Mesenchymal stem cell (in vitro differentiated cells and primary cell): ENCODE measurements at regions not wholly inside any gene's neighbourhood (a gene's known extent, or its start where the extent isn't known, plus 50 kb on each side); places are given as distances from the start of the nearest gene placed in this dataset.

ENCODE experiments used
- DNase-seq: peaks from one replicate; pipeline ENCODE4 v3.0.0-alpha.2; 2013
- H2AFZ ChIP-seq: one replicate; pipeline ENCODE4 v1.6.1; 2013; ENCODE audit warnings: low read depth, mild to moderate bottlenecking, control low read depth, inconsistent platforms, low read length, moderate library complexity
- H2AK5ac ChIP-seq: 2 replicates; pipeline ENCODE4 v1.6.1; 2013; ENCODE audit warnings: low read length, moderate library complexity, mild to moderate bottlenecking, inconsistent platforms; ENCODE audit not compliant: severe bottlenecking
- H2BK120ac ChIP-seq: one replicate; pipeline ENCODE4 v1.6.1; 2013; ENCODE audit warnings: low read depth, mild to moderate bottlenecking, inconsistent platforms, low read length, moderate library complexity
- H2BK12ac ChIP-seq, 2 experiments: one replicate each; pipeline ENCODE4 v1.6.1; 2013; ENCODE audit warnings: inconsistent platforms in 2 of 2, low read length in 2 of 2, mild to moderate bottlenecking in 2 of 2, moderate library complexity in 2 of 2, control low read depth in 1 of 2
- H2BK15ac ChIP-seq: one replicate; pipeline ENCODE4 v1.6.1; 2013; ENCODE audit warnings: mild to moderate bottlenecking, low read depth, inconsistent platforms; ENCODE audit not compliant: poor library complexity, severe bottlenecking
- H2BK5ac ChIP-seq: 2 replicates; pipeline ENCODE4 v1.6.1; 2013; ENCODE audit warnings: low read depth, mild to moderate bottlenecking, low read length, control low read depth, inconsistent platforms; ENCODE audit not compliant: poor library complexity, severe bottlenecking
- H3K14ac ChIP-seq, 2 experiments: one replicate each; pipeline ENCODE4 v1.6.1; 2013; ENCODE audit warnings: inconsistent platforms in 2 of 2, low read length in 2 of 2, control low read depth in 1 of 2, mild to moderate bottlenecking in 1 of 2, moderate library complexity in 1 of 2
- H3K18ac ChIP-seq, 2 experiments: one replicate each; pipeline ENCODE4 v1.6.1; 2013; ENCODE audit warnings: inconsistent platforms in 2 of 2, low read length in 2 of 2, control low read depth in 1 of 2, low read depth in 1 of 2, mild to moderate bottlenecking in 1 of 2
- H3K23ac ChIP-seq, 2 experiments: one replicate each; pipeline ENCODE4 v1.6.1; 2013; ENCODE audit warnings: inconsistent platforms in 2 of 2, low read length in 2 of 2, mild to moderate bottlenecking in 2 of 2, moderate library complexity in 2 of 2, control low read depth in 1 of 2
- H3K27ac ChIP-seq: 2 replicates; pipeline ENCODE4 v1.5.1; 2013; ENCODE audit warnings: mild to moderate bottlenecking, moderate library complexity, low read length, control low read depth, inconsistent platforms; ENCODE audit not compliant: poor library complexity, severe bottlenecking
- H3K27me3 ChIP-seq, 2 experiments: 2 replicates each; pipeline versions ENCODE4 v1.6.1 to v1.7.0; 2013; ENCODE audit warnings: low read length in 2 of 2, mild to moderate bottlenecking in 2 of 2, moderate library complexity in 2 of 2, control low read depth in 1 of 2, inconsistent platforms in 1 of 2; ENCODE audit not compliant: control insufficient read depth in 1 of 2, insufficient read depth in 1 of 2
- H3K36me3 ChIP-seq, 2 experiments: 2 replicates each; pipeline versions ENCODE4 v1.6.1 to v1.7.0; 2013; ENCODE audit warnings: low read length in 2 of 2, control low read depth in 1 of 2, inconsistent platforms in 1 of 2, low read depth in 1 of 2, mild to moderate bottlenecking in 1 of 2; ENCODE audit not compliant: insufficient read depth in 2 of 2, control insufficient read depth in 1 of 2
- H3K4ac ChIP-seq, 2 experiments: one replicate each; pipeline ENCODE4 v1.6.1; 2013; ENCODE audit warnings: inconsistent platforms in 2 of 2, low read length in 2 of 2, mild to moderate bottlenecking in 2 of 2, moderate library complexity in 2 of 2, control low read depth in 1 of 2, low read depth in 1 of 2
- H3K4me1 ChIP-seq: 2 replicates; pipeline ENCODE4 v1.6.1; 2013; ENCODE audit warnings: low read depth, low read length, control low read depth; ENCODE audit not compliant: control insufficient read depth, insufficient read depth
- H3K4me2 ChIP-seq: 2 replicates; pipeline ENCODE4 v1.6.1; 2013; ENCODE audit warnings: low read length, mild to moderate bottlenecking, inconsistent platforms; ENCODE audit not compliant: poor library complexity, severe bottlenecking
- H3K4me3 ChIP-seq, 2 experiments: 2 replicates each; pipeline versions ENCODE4 v1.5.1 to v1.7.0; 2013; ENCODE audit warnings: low read length in 2 of 2, mild to moderate bottlenecking in 2 of 2, control low read depth in 1 of 2, low read depth in 1 of 2; ENCODE audit not compliant: insufficient read depth in 1 of 2
- H3K79me1 ChIP-seq: replicated peaks from 2 replicates; pipeline ENCODE4 v1.6.1; 2013; ENCODE audit warnings: mild to moderate bottlenecking, control low read depth, low read length, inconsistent platforms; ENCODE audit not compliant: poor library complexity, severe bottlenecking
- H3K9ac ChIP-seq: 2 replicates; pipeline ENCODE4 v1.7.0; 2013; ENCODE audit warnings: mild to moderate bottlenecking, low read length, moderate library complexity
- H3K9me3 ChIP-seq: 2 replicates; pipeline ENCODE4 v1.7.0; 2013; ENCODE audit warnings: mild to moderate bottlenecking, low read length; ENCODE audit not compliant: control insufficient read depth
- H4K8ac ChIP-seq: one replicate; pipeline ENCODE4 v1.6.1; 2013; ENCODE audit warnings: inconsistent platforms, mild to moderate bottlenecking, low read length, moderate library complexity
- H4K91ac ChIP-seq: one replicate; pipeline ENCODE4 v1.6.1; 2013; ENCODE audit warnings: mild to moderate bottlenecking, low read length, inconsistent platforms
- WGBS: methylation state at CpG from one replicate; pipeline ENCODE4 v1.1.7; 2013; ENCODE audit warnings: mixed read lengths; 5-methylcytosine and 5-hydroxymethylcytosine counted together

DNA sequence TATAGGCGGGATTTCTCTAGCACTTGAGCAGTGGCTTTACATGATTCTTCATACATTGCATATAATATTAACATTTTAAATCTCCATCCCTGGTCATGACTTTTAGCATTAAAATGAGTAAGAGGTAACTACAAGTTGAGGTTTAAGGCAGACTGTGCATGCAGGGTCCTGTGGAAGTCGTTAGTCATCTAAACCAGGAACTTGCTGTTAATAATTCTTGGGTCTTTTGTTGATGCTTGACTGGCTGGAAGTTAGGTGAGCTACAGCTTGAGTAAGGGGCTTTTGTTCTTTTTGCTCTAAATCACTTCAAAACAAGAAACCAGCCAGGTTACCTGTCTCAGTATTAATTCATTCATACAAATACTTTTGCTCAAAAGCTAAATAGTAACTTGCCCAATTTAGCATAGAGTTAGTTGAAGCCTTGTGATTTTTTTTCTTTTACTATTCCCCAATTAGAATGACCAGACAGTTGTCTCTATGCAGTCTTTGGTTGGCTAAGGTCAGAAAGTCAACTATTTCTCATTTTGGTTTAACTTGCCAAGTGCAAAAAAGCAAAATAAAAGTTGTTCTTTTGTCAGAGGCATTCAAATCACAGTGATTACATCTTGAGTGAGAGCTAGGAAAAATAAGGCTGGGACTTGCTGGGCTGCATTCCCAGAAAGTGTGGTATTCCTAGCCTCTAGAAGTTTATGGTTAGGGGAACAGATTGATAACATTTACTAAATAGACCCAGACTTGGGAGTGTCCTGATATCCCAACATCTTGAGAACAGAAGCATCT, 516.9 kb downstream of the PDHA2 start:
- DNase-seq: no peak
- no peaks in the 10 kb centered on the region for H3K9me3 ChIP-seq
- H3K23ac ChIP-seq: no peak overlapping the region
- H3K79me1 ChIP-seq: no peaks in the 10 kb centered on the region
- WGBS: 83% methylated on average over 1 of the region's 2 CpGs
- H3K18ac ChIP-seq: no peak overlapping the region
- H3K36me3 ChIP-seq: no peaks in the 10 kb centered on the region
- no peaks in the 10 kb centered on the region for H3K27me3 ChIP-seq
- no peak overlapping the region for H3K4me3 ChIP-seq
- H4K8ac ChIP-seq: no peak overlapping the region
- no peak overlapping the region for H3K4me2 ChIP-seq
- H4K91ac ChIP-seq: no peak overlapping the region
- H3K27ac ChIP-seq: peak overlapping the region; percentile 47
- no peak overlapping the region for H2BK120ac ChIP-seq
- H2AFZ ChIP-seq: no peak overlapping the region
- no peak overlapping the region for H3K14ac ChIP-seq
- H2AK5ac ChIP-seq: no peak overlapping the region
- no peak overlapping the region for H2BK5ac ChIP-seq
- H3K4me1 ChIP-seq: no peaks in the 10 kb centered on the region
- H3K9ac ChIP-seq: no peak overlapping the region
- H2BK15ac ChIP-seq: no peak overlapping the region
- H3K4ac ChIP-seq: no peak overlapping the region
- H2BK12ac ChIP-seq: no peak overlapping the region

DNA sequence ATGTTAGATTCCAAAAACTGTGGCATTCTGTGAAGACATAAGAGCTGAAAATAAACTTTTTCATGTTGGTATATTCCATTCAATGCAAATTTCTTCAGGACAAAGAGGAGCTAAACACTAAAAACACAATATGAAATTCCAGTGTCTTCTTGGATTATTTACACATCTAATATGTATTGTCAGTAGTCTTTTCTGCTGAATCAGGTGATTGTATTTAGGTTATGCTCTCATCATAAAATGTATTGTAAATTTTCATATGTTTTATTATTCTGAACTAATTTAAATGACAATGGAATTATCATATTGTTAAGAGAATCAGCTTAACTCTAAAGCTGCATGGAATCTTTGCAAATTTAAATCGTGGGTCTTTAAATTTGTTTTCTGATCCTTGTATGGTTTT, 526.7 kb downstream of the PDHA2 start:
- no peaks in the 10 kb centered on the region for H3K4me1 ChIP-seq
- no peak overlapping the region for H4K8ac ChIP-seq
- H3K9me3 ChIP-seq: peaks cover 3% of the 10 kb centered on the region
- H3K18ac ChIP-seq: no peak overlapping the region
- no peak overlapping the region for H3K4ac ChIP-seq
- H3K79me1 ChIP-seq: no peaks in the 10 kb centered on the region
- H2AFZ ChIP-seq: no peak overlapping the region
- no peak overlapping the region for H2BK120ac ChIP-seq
- no peak overlapping the region for H2BK15ac ChIP-seq
- H4K91ac ChIP-seq: no peak overlapping the region
- H3K36me3 ChIP-seq: no peaks in the 10 kb centered on the region
- no peak overlapping the region for H3K9ac ChIP-seq
- H2BK5ac ChIP-seq: no peak overlapping the region
- H2BK12ac ChIP-seq: no peak overlapping the region
- no peaks in the 10 kb centered on the region for H3K27me3 ChIP-seq
- WGBS: 83% methylated on average over 1 of the region's 1 CpG
- H3K4me3 ChIP-seq: no peak overlapping the region
- no peak overlapping the region for H3K4me2 ChIP-seq
- H3K27ac ChIP-seq: no peak overlapping the region
- H2AK5ac ChIP-seq: no peak overlapping the region
- no peak overlapping the region for H3K23ac ChIP-seq
- H3K14ac ChIP-seq: no peak overlapping the region
- DNase-seq: no peak

DNA sequence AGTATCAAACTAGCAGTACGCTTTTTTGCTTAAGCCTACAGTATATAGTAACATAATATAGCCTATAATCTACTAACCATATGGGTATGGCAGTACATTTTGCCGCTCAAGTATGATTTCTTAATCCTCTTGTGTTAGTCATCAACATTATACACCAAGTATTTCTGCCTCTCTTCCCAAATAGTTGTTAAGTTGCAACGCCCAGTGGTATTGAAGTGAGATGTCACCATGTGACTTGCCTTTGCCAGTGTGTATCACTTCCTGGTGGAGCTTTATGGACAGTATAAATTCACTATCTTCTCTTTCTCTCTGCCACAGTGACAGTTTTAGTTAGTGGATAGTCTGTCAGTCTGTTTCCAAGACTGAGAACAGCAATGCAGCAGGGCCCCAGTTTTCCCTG, 535.5 kb downstream of the PDHA2 start:
- Histone ChIP-seq H3K9me3 (peaks cover 6% of the 10 kb centered on the region), H3K4ac (no peak overlapping the region)
- WGBS: 100% methylated on average over 2 of the region's 3 CpGs

DNA sequence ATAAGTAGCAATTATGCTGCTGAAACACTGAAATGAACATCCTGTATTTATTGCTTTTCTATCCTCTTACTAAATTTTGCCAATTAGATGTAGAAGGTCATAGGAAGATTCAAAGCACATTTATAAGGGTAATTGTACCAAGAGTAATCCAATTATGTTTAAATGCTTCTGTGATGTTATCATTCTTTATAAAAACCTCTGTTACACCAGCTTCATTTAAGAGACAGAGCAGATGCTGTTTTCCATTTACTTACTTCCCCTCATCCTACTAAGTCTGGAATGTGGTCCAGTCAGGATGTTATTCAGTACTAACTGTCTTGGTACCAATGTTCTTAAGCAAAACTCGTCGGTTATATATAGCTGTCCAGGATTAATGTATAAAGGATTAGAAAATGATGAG, 539.6 kb downstream of the PDHA2 start:
- Histone ChIP-seq H3K27ac (no peak overlapping the region), H2BK120ac (no peak overlapping the region), H2BK15ac (no peak overlapping the region), H2AK5ac (no peak overlapping the region), H3K18ac (no peak overlapping the region), H4K8ac (no peak overlapping the region), H2AFZ (no peak overlapping the region), H3K27me3 (no peaks in the 10 kb centered on the region), H3K4me1 (no peaks in the 10 kb centered on the region), H2BK5ac (no peak overlapping the region), H3K14ac (no peak overlapping the region), H3K9ac (no peak overlapping the region), H3K79me1 (no peaks in the 10 kb centered on the region), H3K4me3 (no peak overlapping the region), H3K9me3 (no peaks in the 10 kb centered on the region), H3K23ac (no peak overlapping the region), H3K36me3 (no peaks in the 10 kb centered on the region), H4K91ac (no peak overlapping the region), H3K4me2 (no peak overlapping the region), H2BK12ac (no peak overlapping the region), H3K4ac (no peak overlapping the region)
- WGBS: 60% methylated on average over 1 of the region's 2 CpGs
- no peak for DNase-seq

More for the DNA sequence above, 535.5 kb downstream of the PDHA2 start:
- Histone ChIP-seq H3K23ac (no peak overlapping the region), H2AK5ac (no peak overlapping the region), H3K27ac (no peak overlapping the region), H4K91ac (no peak overlapping the region), H2BK5ac (no peak overlapping the region), H3K9ac (no peak overlapping the region), H4K8ac (no peak overlapping the region), H3K18ac (no peak overlapping the region), H3K4me2 (no peak overlapping the region), H2AFZ (no peak overlapping the region), H3K79me1 (no peaks in the 10 kb centered on the region), H3K36me3 (no peaks in the 10 kb centered on the region), H3K4me3 (no peak overlapping the region), H3K4me1 (no peaks in the 10 kb centered on the region), H3K14ac (no peak overlapping the region), H2BK15ac (no peak overlapping the region), H2BK120ac (no peak overlapping the region), H3K27me3 (no peaks in the 10 kb centered on the region), H2BK12ac (no peak overlapping the region)
- no peak for DNase-seq
